Bronchial epithelial cell (primary cell): ENCODE measurements at regions not wholly inside any gene's neighbourhood (a gene's known extent, or its start where the extent isn't known, plus 50 kb on each side); places are given as distances from the start of the nearest gene placed in this dataset.
A peak's percentile ranks its signal among the peaks of the same experiment; 100 is the strongest.

Source experiments
- DNase-seq: peaks from one replicate; pipeline ENCODE4 v3.0.0-alpha.2; 2010; ENCODE audit warnings: low read depth
- FAIRE-seq: peaks from 2 replicates; lab custom pipeline; 2011; peaks lifted over from hg19 to GRCh38; lab: Jason Lieb, UNC
- H3K27me3 ChIP-seq: 2 replicates; pipeline ENCODE4 v1.5.1; 2011; ENCODE audit warnings: low read length; ENCODE audit not compliant: control insufficient read depth, insufficient read depth
- H3K36me3 ChIP-seq: 2 replicates; pipeline ENCODE4 v1.5.1; 2011; ENCODE audit warnings: low read length; ENCODE audit not compliant: control insufficient read depth, insufficient read depth
- H3K4me3 ChIP-seq: 2 replicates; pipeline ENCODE4 v1.5.1; 2011; ENCODE audit warnings: mild to moderate bottlenecking, low read depth, low read length, control low read depth
- CTCF ChIP-seq: IDR thresholded peaks from 2 replicates; pipeline ENCODE4 v1.5.1; 2011; ENCODE audit warnings: mild to moderate bottlenecking, moderate library complexity, low read length, control low read depth, inconsistent platforms; ENCODE audit not compliant: insufficient read depth, severe bottlenecking

- H3K4me3 ChIP-seq = no peak overlapping the region
- FAIRE-seq (no peak), DNase-seq (no peak)
- H3K27me3 ChIP-seq = no peaks in the 10 kb centered on the region
- no peaks in the 10 kb centered on the region for H3K36me3 ChIP-seq
- TF ChIP-seq CTCF = no peak
These were observed 361.6 kb upstream of the TFPI start for GRCh38 chr2:187915810-187916209.

DNA sequence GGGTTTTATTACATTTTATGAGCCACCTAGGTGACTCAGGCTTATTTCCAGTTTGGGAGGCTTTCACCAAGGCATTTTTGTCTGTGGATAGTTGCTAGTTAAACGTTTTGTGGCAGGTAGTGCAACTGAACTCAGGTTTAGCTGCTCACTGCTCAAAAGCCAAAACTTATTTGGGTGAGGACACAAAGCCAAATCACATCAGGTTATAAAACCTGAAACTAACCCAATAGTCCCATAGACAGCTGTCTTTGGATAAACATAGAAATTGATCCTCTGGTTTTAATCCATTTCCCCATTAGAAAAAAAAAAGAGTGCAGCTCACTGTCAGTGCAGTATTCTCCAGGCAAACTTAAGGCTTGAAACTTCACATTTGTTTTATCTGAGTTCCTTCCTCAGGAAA, 362.6 kb upstream of the TFPI start:
- no peak for DNase-seq
- no peak for FAIRE-seq
- no peak for TF ChIP-seq CTCF

GRCh38 chr2:187917535-187917934, 363.3 kb upstream of the TFPI start:
- DNase-seq (peak; percentile 5), FAIRE-seq (peak; percentile 18)
- no peak for TF ChIP-seq CTCF
- Histone ChIP-seq H3K4me3 (no peak overlapping the region), H3K36me3 (no peaks in the 10 kb centered on the region), H3K27me3 (no peaks in the 10 kb centered on the region)

More for the DNA sequence above, 362.6 kb upstream of the TFPI start:
- Histone ChIP-seq H3K27me3 (no peaks in the 10 kb centered on the region), H3K4me3 (no peak overlapping the region), H3K36me3 (no peaks in the 10 kb centered on the region)

DNA sequence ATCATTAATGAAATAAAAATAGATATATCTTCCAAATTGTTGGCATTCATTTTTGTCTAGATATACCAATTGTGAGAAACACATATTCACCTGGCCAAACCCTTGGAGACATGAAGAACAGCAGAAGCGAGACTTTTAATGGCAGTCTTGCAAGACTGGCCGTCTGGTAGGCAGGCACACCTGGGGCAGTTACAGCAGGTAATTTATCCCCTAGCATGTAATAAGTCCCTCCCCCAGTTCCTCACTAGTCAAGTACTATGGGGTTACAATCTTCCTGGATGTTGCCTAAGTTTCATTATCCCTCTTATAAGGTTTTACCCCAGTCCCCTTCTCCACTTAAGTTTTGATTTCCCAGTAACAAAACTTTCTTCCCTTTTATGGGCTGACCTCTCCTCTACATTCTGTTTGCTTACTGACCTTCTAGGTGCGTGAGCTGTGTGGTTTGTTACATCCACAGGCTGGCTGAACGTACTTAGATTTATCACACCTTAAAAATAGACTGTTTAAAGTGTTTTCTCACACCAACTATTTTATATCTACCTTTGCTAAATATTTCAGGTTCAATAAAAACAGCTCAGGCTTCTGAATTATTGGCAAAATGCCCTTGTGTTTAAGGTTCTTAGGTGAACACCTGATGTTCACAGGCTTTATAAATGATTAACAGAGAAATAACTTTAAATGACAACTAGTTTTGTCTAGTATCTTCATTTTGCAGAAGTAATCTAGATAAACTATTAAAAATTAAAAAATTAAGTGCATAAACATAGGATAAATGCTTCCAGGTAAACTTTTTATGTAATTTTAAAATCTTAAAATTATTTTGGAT, 365.0 kb upstream of the TFPI start:
- DNase-seq (no peak), FAIRE-seq (no peak)
- no peak for TF ChIP-seq CTCF
- H3K27me3 ChIP-seq = no peaks in the 10 kb centered on the region
- no peaks in the 10 kb centered on the region for H3K36me3 ChIP-seq
- no peak overlapping the region for H3K4me3 ChIP-seq

- FAIRE-seq = no peak
- no peak for DNase-seq
- no peak for TF ChIP-seq CTCF
- Histone ChIP-seq H3K27me3 (no peaks in the 10 kb centered on the region), H3K4me3 (no peak overlapping the region), H3K36me3 (no peaks in the 10 kb centered on the region)
These were observed 366.3 kb upstream of the TFPI start for GRCh38 chr2:187920511-187920910.
